ENCODE measurements at regions not wholly inside any gene's neighbourhood (a gene's known extent, or its start where the extent isn't known, plus 50 kb on each side); places are given as distances from the start of the nearest gene placed in this dataset.

DNA sequence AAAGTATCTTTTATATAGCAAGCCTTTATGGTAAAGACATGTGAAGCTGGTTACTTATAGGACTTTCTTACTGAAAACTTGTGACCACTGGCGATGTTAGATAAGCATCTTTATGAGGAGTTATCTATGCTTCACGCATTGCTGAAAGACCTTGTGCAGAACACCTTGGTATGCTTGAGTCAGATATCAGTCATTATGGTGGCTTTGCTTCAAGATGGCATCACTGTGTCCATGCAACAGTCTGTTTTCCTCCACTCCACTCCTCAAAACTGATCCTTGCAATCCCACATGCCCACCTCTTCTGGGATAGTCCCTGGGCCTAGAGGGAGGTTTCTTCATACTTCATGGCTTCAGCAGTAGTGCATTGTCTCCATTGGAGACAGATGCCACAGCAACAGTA is 656.3 kb downstream of the ZNF385D start:
- H3K4me3 ChIP-seq (replicated peaks in 1 of 2; ENCODE audit: low read depth in 2 of 2, low read length in 2 of 2) = no peak overlapping the region
- DNase-seq (ENCODE audit: low read depth in 2 of 2) = no peak
- no peak for TF ChIP-seq CTCF (IDR thresholded peaks at IDR 0.05; ENCODE audit: low read depth, low read length)

DNA sequence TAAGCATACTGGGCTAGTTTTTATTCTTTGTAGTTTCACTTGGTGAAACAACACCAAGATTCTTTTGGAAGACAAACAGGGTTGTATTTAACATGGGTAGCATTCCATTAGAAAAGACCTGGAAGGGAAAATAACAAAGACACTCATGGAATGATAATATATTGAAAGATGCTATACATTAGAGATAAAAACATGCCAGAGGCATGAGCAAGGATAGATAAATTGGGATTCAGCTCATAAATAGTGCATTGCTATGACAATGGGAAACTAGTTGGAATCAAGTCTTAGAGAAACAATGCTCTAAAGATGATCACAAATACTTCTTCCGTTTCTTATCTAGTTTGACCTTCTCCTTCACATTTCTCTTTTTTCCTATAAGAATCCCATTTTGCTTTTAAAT is 677.4 kb downstream of the ZNF385D start:
- no peak for TF ChIP-seq CTCF (IDR thresholded peaks at IDR 0.05; ENCODE audit: low read depth, low read length)
- DNase-seq (ENCODE audit: low read depth in 2 of 2) = no peak
- no peak overlapping the region for H3K4me3 ChIP-seq (replicated peaks in 1 of 2; ENCODE audit: low read depth in 2 of 2, low read length in 2 of 2)

GRCh38 chr3:21067031-21067813 is 683.8 kb downstream of the ZNF385D start:
- no peak for TF ChIP-seq CTCF (IDR thresholded peaks at IDR 0.05; ENCODE audit: low read depth, low read length)
- no peak for DNase-seq (ENCODE audit: low read depth in 2 of 2)

GRCh38 chr3:21062831-21063294 is 688.1 kb downstream of the ZNF385D start:
- no peak overlapping the region for H3K4me3 ChIP-seq (replicated peaks in 1 of 2; ENCODE audit: low read depth in 2 of 2, low read length in 2 of 2)
- TF ChIP-seq CTCF (IDR thresholded peaks at IDR 0.05; ENCODE audit: low read depth, low read length) = no peak
- peak in 1 of 2 donors; percentile 28 for DNase-seq (ENCODE audit: low read depth in 2 of 2)

More at GRCh38 chr3:21067031-21067813, 683.8 kb downstream of the ZNF385D start:
- no peak overlapping the region for H3K4me3 ChIP-seq (replicated peaks in 1 of 2; ENCODE audit: low read depth in 2 of 2, low read length in 2 of 2)

DNA sequence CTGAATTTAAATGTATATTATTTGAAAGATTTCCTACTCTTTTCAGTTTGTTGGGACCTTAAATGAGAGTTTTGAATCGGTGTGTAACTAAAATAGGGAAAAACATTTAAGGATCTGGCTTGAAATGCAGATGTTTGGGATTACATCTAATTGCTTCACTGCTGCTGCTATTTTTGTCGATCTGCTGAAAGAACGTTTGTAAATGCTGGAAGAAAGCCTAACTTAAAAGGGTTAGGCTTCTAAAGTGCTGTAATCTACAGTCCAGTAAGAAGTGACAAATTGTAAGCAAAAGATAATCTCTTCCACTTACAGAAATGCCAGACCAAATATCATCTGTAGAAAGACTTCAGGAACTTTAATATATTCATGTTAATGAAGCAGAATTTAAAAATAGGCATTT is 691.6 kb downstream of the ZNF385D start:
- no peak overlapping the region for H3K4me3 ChIP-seq (replicated peaks in 1 of 2; ENCODE audit: low read depth in 2 of 2, low read length in 2 of 2)
- DNase-seq (ENCODE audit: low read depth in 2 of 2) = peak in 1 of 2 donors; percentile 5
- no peak for TF ChIP-seq CTCF (IDR thresholded peaks at IDR 0.05; ENCODE audit: low read depth, low read length)

DNA sequence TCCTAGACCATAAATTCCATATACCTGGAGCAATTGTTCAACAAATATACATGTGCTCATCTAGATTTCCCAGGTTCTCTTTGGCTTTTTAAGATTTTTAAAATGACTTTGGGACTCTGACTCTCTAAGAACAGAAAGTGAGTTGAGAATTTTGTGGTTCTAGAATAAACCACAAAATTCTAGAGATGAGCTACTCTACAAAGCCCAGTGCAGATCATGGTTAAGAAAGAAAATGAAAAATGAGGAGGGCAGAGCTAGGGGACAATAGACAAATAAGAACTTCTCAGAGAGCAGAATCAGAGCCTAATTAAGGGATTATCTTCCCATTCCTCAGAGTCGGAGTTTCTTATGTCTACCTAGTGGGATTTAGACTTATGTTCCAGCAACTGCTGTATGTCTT is 694.7 kb downstream of the ZNF385D start:
- no peak overlapping the region for H3K4me3 ChIP-seq (replicated peaks in 1 of 2; ENCODE audit: low read depth in 2 of 2, low read length in 2 of 2)
- DNase-seq (ENCODE audit: low read depth in 2 of 2) = no peak
- TF ChIP-seq CTCF (IDR thresholded peaks at IDR 0.05; ENCODE audit: low read depth, low read length) = no peak

Measured in cardiac fibroblast (primary cell).